ENCODE measurements at regions not wholly inside any gene's neighbourhood (a gene's known extent, or its start where the extent isn't known, plus 50 kb on each side); places are given as distances from the start of the nearest gene placed in this dataset.

GRCh38 chr5:174288439-174288838 lies 242.9 kb downstream of the NSG2 start:
- intact Hi-C loops (cut with micrococcal nuclease): no loop called here
- no peaks in the 10 kb centered on the region for H3K36me3 ChIP-seq (ENCODE audit: control insufficient read depth in 2 of 2, extremely low read depth in 1 of 2, insufficient read depth in 2 of 2, low read length in 2 of 2)
- BruUV-seq (replicated peaks): no TSS peak
- H3K4me2 ChIP-seq (ENCODE audit: insufficient read depth, low read length): no peak overlapping the region
- no peaks in the 10 kb centered on the region for H3K27me3 ChIP-seq (ENCODE audit: control insufficient read depth in 2 of 2, insufficient read depth in 2 of 2, low read length in 2 of 2)
- no peak overlapping the region for H3K27ac ChIP-seq (ENCODE audit: insufficient read depth, low read depth, low read length)
- no peaks in the 10 kb centered on the region for H4K20me1 ChIP-seq (replicated peaks; ENCODE audit: control insufficient read depth, extremely low read depth, insufficient read depth, low read length)
- DNase-seq (ENCODE audit: low read depth, low spot score): no peak
- TF ChIP-seq FOS (IDR thresholded peaks at IDR 0.05; ENCODE audit: borderline replicate concordance, insufficient read depth, low read length) (no peak), POLR2AphosphoS5 (IDR thresholded peaks at IDR 0.05; ENCODE audit: insufficient read depth, low read depth, low read length) (no peak), MYC (IDR thresholded peaks at IDR 0.05; ENCODE audit: low read depth, low read length) (no peak)
- peaks cover 3% of the 10 kb centered on the region for H3K9me3 ChIP-seq (replicated peaks; ENCODE audit: control insufficient read depth, insufficient read depth, low read length)
- H3K9me1 ChIP-seq (replicated peaks; ENCODE audit: control insufficient read depth, extremely low read depth, insufficient read depth, low read length): no peaks in the 10 kb centered on the region
- no peak overlapping the region for H3K4me3 ChIP-seq (replicated peaks in 1 of 3; ENCODE audit: insufficient read depth in 1 of 3, low read depth in 1 of 3, low read length in 3 of 3)
- no peaks in the 10 kb centered on the region for H3K79me2 ChIP-seq (ENCODE audit: control insufficient read depth, insufficient read depth, low read length)
- no peak overlapping the region for H3K9ac ChIP-seq (replicated peaks; ENCODE audit: extremely low read depth, insufficient read depth, low read length)
- no peaks in the 10 kb centered on the region for H3K4me1 ChIP-seq (ENCODE audit: control insufficient read depth, extremely low read depth, insufficient read depth, low read length)
- ChIA-PET POLR2A (no interaction called here), CTCF (no interaction called here)
- FAIRE-seq: no peak
- dilution Hi-C loops (cut with MboI; ENCODE audit: extremely low pct_ligation_motif_present, low sequenced_read_pairs): no loop called here
- no peak overlapping the region for H2AFZ ChIP-seq (ENCODE audit: low read depth, low read length)

DNA sequence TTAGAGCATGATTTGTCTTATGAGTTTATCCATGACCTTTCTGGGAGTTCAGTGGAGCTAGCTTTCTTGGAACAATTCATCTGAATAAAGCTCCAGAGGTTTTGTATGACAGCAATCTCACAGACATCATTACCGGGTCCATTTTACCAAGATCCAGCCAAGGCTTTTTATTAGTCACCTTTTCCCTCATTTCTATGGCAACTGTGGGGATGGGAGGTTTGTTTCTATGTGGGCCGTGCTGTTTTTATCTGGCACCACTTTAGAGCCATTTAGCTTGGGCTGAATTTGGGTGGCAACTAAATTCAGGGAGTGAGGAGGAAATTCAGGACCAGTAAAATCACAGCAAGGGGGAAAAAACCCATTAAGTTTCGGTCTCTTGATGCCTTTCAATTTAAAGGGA lies 245.7 kb downstream of the NSG2 start:
- POLR2A ChIA-PET: no interaction called here
- Histone ChIP-seq H3K4me2 (ENCODE audit: insufficient read depth, low read length) (no peak overlapping the region), H3K27ac (ENCODE audit: insufficient read depth, low read depth, low read length) (no peak overlapping the region), H3K9me3 (replicated peaks; ENCODE audit: control insufficient read depth, insufficient read depth, low read length) (peaks cover 6% of the 10 kb centered on the region), H3K4me3 (replicated peaks in 1 of 3; ENCODE audit: insufficient read depth in 1 of 3, low read depth in 1 of 3, low read length in 3 of 3) (no peak overlapping the region), H3K9ac (replicated peaks; ENCODE audit: extremely low read depth, insufficient read depth, low read length) (no peak overlapping the region), H3K9me1 (replicated peaks; ENCODE audit: control insufficient read depth, extremely low read depth, insufficient read depth, low read length) (no peaks in the 10 kb centered on the region), H2AFZ (ENCODE audit: low read depth, low read length) (no peak overlapping the region), H3K4me1 (ENCODE audit: control insufficient read depth, extremely low read depth, insufficient read depth, low read length) (no peaks in the 10 kb centered on the region), H3K27me3 (ENCODE audit: control insufficient read depth in 2 of 2, insufficient read depth in 2 of 2, low read length in 2 of 2) (no peaks in the 10 kb centered on the region), H3K36me3 (ENCODE audit: control insufficient read depth in 2 of 2, extremely low read depth in 1 of 2, insufficient read depth in 2 of 2, low read length in 2 of 2) (no peaks in the 10 kb centered on the region), H4K20me1 (replicated peaks; ENCODE audit: control insufficient read depth, extremely low read depth, insufficient read depth, low read length) (no peaks in the 10 kb centered on the region), H3K79me2 (ENCODE audit: control insufficient read depth, insufficient read depth, low read length) (no peaks in the 10 kb centered on the region)
- no TSS peak for BruUV-seq (replicated peaks)
- DNase-seq (ENCODE audit: low read depth, low spot score): no peak
- CTCF ChIA-PET: no interaction called here
- no peak for FAIRE-seq
- TF ChIP-seq POLR2AphosphoS5 (IDR thresholded peaks at IDR 0.05; ENCODE audit: insufficient read depth, low read depth, low read length) (no peak), POLR2A (IDR thresholded peaks at IDR 0.05; ENCODE audit: low read depth, low read length) (no peak), JUN (IDR thresholded peaks at IDR 0.05; ENCODE audit: borderline replicate concordance, insufficient read depth, insufficient read length, low read depth) (no peak), MAX (IDR thresholded peaks at IDR 0.05; ENCODE audit: insufficient read depth, insufficient read length) (no peak), CTCF (IDR thresholded peaks at IDR 0.05; ENCODE audit: extremely low read depth in 1 of 2, insufficient read depth in 1 of 2, low read depth in 1 of 2, low read length in 2 of 2) (no peak), FOS (IDR thresholded peaks at IDR 0.05; ENCODE audit: borderline replicate concordance, insufficient read depth, low read length) (no peak), MYC (IDR thresholded peaks at IDR 0.05; ENCODE audit: low read depth, low read length) (no peak), GATA2 (IDR thresholded peaks at IDR 0.05; ENCODE audit: insufficient read depth, insufficient read length, low read depth, low read length) (no peak), EZH2 (IDR thresholded peaks at IDR 0.05; ENCODE audit: borderline replicate concordance, low read depth, low read length, severe bottlenecking) (no peak)
- intact Hi-C loops (cut with micrococcal nuclease): no loop called here
- dilution Hi-C loops (cut with MboI; ENCODE audit: extremely low pct_ligation_motif_present, low sequenced_read_pairs): no loop called here
